HG03025 (cell line): ENCODE measurements at regions not wholly inside any gene's neighbourhood (a gene's known extent, or its start where the extent isn't known, plus 50 kb on each side); places are given as distances from the start of the nearest gene placed in this dataset.
"Not testable (repeated sequence)": the region's sequence is repeated elsewhere in the genome, so short reads cannot be mapped to it uniquely, and the experiment has no call there.

Experiments used
- ATAC-seq: cut with Tn5 transposase; IDR thresholded peaks from one replicate; pipeline ENCODE4 v1.9.1; 2021; ENCODE audit warnings: mild to moderate bottlenecking, moderate library complexity; ENCODE audit not compliant: unreplicated experiment, low FRiP score

- ATAC-seq = no peak
Observed at GRCh38 chr4:25981749-25982148, 67.7 kb downstream of the SMIM20 start.

- no peak for ATAC-seq
Observed at GRCh38 chr4:25982962-25983361, 68.9 kb downstream of the SMIM20 start.

GRCh38 chr4:25984266-25984665, 70.2 kb downstream of the SMIM20 start:
- ATAC-seq = no peak

GRCh38 chr4:25984796-25985195, 70.8 kb downstream of the SMIM20 start:
- ATAC-seq = no peak

- ATAC-seq = no peak
Observed at GRCh38 chr4:25986807-25987206, 72.8 kb downstream of the SMIM20 start.

DNA sequence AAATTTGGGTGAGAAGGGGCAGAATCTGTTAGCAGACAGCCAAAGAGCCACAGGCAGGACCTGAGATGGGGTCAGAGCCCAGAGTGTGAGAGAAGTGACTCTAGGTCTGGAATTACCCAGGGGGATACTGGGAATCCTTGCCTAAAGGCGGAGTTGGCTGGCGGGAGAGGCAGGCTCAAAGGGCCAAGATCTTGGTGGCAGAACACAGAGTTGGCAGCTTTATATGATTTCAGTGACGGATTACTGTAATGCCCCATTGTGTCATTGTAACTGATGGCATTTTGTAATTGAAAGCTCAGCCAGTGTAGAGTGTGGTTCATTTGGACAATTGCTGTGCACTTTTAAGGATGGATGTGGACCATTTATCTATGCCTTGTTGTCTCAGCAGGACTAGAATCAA, 77.3 kb downstream of the SMIM20 start:
- no peak for ATAC-seq

- ATAC-seq = no peak
Observed at GRCh38 chr4:25993395-25994185, 79.6 kb downstream of the SMIM20 start.

DNA sequence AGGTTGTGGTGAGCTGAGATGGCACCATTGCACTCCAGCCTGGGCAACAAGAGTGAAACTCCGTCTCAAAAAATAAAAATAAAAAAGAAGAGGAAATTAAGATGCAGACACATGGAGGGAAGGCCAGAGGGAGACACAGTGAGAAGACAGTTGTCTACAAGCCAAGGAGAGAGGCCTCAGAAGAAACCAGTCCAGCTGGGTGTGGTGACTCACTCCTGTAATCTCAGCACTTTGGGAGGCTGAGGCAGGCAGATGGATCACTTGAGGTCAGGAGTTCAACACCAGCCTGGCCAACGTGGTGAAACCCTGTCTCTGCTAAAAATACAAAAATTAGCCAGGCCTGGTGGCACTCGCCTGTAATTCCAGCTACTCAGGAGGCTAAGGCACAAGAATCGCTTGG, 80.6 kb downstream of the SMIM20 start:
- not testable (repeated sequence) for ATAC-seq

GRCh38 chr4:26000274-26000950, 86.4 kb downstream of the SMIM20 start:
- ATAC-seq = no peak

GRCh38 chr4:26001413-26001812, 87.4 kb downstream of the SMIM20 start:
- no peak for ATAC-seq

DNA sequence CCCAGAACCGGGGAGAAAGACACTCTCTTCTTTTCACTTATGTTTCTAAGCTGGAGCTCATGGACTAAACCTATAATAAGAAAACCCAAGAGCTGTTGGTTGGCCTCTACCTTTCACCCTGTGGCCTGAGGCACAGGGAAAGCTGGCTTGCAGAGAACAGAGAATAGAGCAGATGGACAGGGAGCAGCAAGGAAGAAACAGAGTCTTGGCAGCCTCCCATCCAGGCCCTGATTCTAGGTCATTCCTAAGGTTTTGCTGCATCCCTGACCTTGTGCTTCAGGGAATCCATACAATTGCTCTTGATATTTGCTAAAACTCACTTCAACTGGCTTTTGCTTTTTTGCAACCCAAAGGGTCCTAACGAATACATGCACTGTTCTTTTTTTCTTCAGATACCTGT, 87.8 kb downstream of the SMIM20 start:
- no peak for ATAC-seq

GRCh38 chr4:26003056-26003455, 89.0 kb downstream of the SMIM20 start:
- ATAC-seq = no peak

DNA sequence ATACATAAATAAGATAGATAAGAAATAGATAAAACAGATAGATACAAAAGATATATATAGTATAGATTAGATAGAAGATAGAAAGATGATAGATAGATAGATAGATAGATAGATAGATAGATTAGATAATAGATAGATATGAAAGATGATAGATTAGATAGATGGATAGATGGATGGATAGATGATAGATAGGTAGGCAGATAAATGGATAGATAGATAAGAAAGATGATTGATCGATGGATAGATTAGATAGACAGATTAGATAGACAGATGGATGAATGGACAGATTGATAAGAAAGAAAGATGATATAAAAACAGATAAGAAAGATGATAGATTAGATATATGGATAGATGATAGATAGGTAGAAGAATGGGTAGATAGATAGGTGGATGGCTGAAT, 90.3 kb downstream of the SMIM20 start:
- no peak for ATAC-seq

DNA sequence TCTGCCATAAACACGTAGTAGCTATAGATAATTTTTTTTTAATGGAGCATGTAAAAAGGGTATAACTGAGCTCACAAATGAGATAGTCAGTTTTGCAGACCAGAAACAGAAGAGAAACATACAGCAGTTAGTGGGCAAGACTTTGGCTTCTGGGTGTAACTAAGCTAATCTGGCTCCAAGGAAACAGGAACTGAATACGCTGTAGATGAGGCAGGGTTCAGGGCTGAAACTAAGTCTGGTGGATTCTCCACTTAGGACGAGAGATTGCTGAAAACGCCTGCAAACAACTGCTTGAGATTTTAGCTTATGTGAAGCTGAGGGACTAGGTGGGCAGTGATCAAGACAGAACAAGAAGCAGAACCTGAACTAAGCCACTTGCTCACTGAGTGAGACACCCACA, 91.7 kb downstream of the SMIM20 start:
- ATAC-seq = no peak

- no peak for ATAC-seq
Observed at GRCh38 chr4:26008737-26009136, 94.7 kb downstream of the SMIM20 start.

DNA sequence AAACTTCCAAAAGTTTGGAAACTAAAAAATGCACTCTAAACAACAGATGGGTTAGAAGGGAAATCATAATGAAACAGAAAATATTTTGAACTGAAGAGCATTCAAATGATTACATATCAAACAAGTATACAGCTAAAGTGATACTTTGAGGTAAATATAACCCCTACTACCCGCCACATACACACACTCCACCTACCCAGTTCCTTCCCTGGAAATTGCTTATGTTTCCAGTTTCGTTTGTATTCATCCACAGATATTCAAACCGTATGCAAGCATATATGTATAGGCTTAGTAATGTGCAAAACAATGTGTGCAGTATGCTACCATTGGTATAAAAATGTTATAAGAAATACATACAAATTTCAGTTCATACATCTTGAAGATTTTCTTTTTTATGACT, 95.5 kb downstream of the SMIM20 start:
- ATAC-seq = no peak

GRCh38 chr4:26010304-26010703, 96.3 kb downstream of the SMIM20 start:
- ATAC-seq = no peak

DNA sequence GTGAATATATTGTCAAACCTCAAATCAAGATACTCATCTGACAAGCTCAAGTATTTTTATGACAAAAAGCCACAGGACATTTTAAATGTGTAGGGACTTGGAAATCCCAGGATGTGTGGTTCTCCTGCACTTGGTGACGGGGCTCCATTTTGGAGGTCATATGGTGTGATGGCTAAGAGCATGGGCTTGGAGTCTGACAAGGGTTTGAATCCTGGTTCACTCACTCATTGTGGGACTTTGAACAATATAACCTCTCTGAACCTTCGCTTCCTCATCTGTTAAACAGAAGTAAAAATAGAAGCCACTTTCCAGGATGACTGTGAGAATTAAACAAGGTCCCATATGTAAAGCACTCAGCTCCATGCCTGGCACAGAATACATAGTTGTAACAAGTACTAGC, 99.6 kb downstream of the SMIM20 start:
- no peak for ATAC-seq

- no peak for ATAC-seq
Observed at GRCh38 chr4:26015133-26015651, 101.2 kb downstream of the SMIM20 start.

DNA sequence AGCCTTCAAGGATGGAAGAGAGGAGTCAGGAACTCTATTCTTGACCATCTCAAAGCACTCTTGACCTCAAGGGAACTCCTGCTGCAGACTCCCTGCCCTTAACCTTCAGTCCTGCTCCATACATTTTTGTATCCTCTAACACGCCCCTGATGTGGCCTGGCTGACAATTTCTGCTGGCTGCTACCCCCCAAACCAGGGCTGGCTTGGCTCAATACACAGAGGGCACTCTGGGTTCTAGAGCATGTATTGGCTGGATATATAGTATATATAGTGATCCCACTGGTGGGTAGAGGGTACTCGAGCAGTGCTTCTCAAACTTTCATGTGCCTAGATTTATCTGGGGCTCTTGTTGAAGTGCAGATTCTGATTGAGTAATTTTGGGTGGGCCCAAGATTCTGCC, 101.9 kb downstream of the SMIM20 start:
- no peak for ATAC-seq

DNA sequence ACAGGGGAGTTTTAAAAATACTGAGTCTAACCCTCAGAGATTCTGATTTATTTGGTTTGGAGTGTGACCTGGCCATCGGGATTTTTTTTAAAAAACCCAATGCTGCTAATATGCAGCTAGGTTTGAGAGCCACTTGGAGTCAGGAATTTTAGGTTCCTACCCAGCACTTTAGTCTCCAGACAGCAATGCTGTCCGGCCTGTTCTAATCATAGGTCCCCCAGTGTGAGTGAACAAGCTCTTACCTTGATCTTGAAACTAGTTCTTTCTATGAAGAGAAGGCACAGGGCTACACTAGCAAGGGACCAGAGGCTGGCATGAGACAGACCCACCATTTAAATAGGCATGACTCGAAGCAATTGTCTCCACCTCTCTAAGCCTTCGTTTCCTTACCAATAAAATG, 103.5 kb downstream of the SMIM20 start:
- ATAC-seq = no peak
